Endothelial cell of umbilical vein (primary cell): ENCODE measurements at regions not wholly inside any gene's neighbourhood (a gene's known extent, or its start where the extent isn't known, plus 50 kb on each side); places are given as distances from the start of the nearest gene placed in this dataset.
A peak's percentile ranks its signal among the peaks of the same experiment; 100 is the strongest.

Experiments used
- BruUV-seq: library from RNA; stranded (reverse); fragments of 400-500 nt; replicated peaks from 2 replicates; lab custom pipeline; 2021; lab: Mats Ljungman, UMichigan
- CTCF ChIA-PET: fragments of 300-600, 350-600 bp; sonication (Branson Sonifier 250); formaldehyde crosslinking; loops from one replicate; lab custom pipeline; 2021; ENCODE audit warnings: antibody characterized with exemption, inconsistent platforms; lab: Charles Lee
- POLR2A ChIA-PET: fragments of 300-600, 350-600 bp; sonication (Branson Sonifier 250); formaldehyde crosslinking; loops from one replicate; lab custom pipeline; 2021; ENCODE audit warnings: antibody characterized with exemption, inconsistent platforms; lab: Charles Lee
- DNase-seq: peaks from one replicate; pipeline ENCODE4 v3.0.0-alpha.2; 2011; ENCODE audit warnings: low read depth, low spot score
- FAIRE-seq: peaks from 2 replicates; lab custom pipeline; 2011; peaks lifted over from hg19 to GRCh38; lab: Jason Lieb, UNC
- H2AFZ ChIP-seq: 2 replicates; pipeline ENCODE4 v1.6.0; 2012; ENCODE audit warnings: low read depth, low read length, control low read depth, inconsistent platforms
- H3K27ac ChIP-seq: 2 replicates; pipeline ENCODE4 v1.5.1; 2011; ENCODE audit warnings: low read depth, mild to moderate bottlenecking, control low read depth, low read length, moderate library complexity; ENCODE audit not compliant: insufficient read depth
- H3K27me3 ChIP-seq, 2 experiments: 2 replicates each; pipeline versions ENCODE4 v1.6.0 to v1.6.1; 2011; ENCODE audit warnings: low read length in 2 of 2, mixed read lengths in 1 of 2; ENCODE audit not compliant: control insufficient read depth in 2 of 2, insufficient read depth in 2 of 2
- H3K36me3 ChIP-seq, 2 experiments: 2 replicates in 1 of 2; 3 replicates in 1 of 2; pipeline ENCODE4 v1.5.1; 2011; ENCODE audit warnings: low read length in 2 of 2, mild to moderate bottlenecking in 1 of 2, moderate library complexity in 1 of 2; ENCODE audit not compliant: control insufficient read depth in 2 of 2, insufficient read depth in 2 of 2; ENCODE audit errors: extremely low read depth in 1 of 2
- H3K4me1 ChIP-seq: 3 replicates; pipeline ENCODE4 v1.5.1; 2011; ENCODE audit warnings: mild to moderate bottlenecking, low read length; ENCODE audit not compliant: control insufficient read depth, insufficient read depth; ENCODE audit errors: extremely low read depth
- H3K4me2 ChIP-seq: 2 replicates; pipeline ENCODE4 v1.6.1; 2011; ENCODE audit warnings: low read length, control low read depth, mixed read lengths; ENCODE audit not compliant: insufficient read depth
- H3K4me3 ChIP-seq, 3 experiments: fragments of 200-600 bp in 1 of 3; sonication (generic), shearing (Covaris generic) in 1 of 3; replicated peaks in 1 of 3; 2 replicates each; pipeline ENCODE4 v1.5.1; 2011 to 2016; ENCODE audit warnings: control low read depth in 3 of 3, low read length in 3 of 3, mild to moderate bottlenecking in 2 of 3, inconsistent platforms in 1 of 3, low read depth in 1 of 3, moderate library complexity in 1 of 3; ENCODE audit not compliant: insufficient read depth in 1 of 3
- H3K79me2 ChIP-seq: 2 replicates; pipeline ENCODE4 v1.6.0; 2012; ENCODE audit warnings: low read length, inconsistent platforms; ENCODE audit not compliant: control insufficient read depth, insufficient read depth
- H3K9ac ChIP-seq: replicated peaks from 2 replicates; pipeline ENCODE3; 2011; ENCODE audit warnings: low read length, control low read depth; ENCODE audit not compliant: insufficient read depth; ENCODE audit errors: extremely low read depth
- H3K9me1 ChIP-seq: replicated peaks from 3 replicates; pipeline ENCODE4 v1.6.0; 2011; ENCODE audit warnings: mild to moderate bottlenecking, low read length; ENCODE audit not compliant: control insufficient read depth, insufficient read depth; ENCODE audit errors: extremely low read depth
- H3K9me3 ChIP-seq: replicated peaks from 2 replicates; pipeline ENCODE4 v1.5.1; 2012; ENCODE audit warnings: low read length, inconsistent platforms; ENCODE audit not compliant: control insufficient read depth, insufficient read depth
- H4K20me1 ChIP-seq: replicated peaks from 2 replicates; pipeline ENCODE3; 2011; ENCODE audit warnings: mild to moderate bottlenecking, low read length; ENCODE audit not compliant: control insufficient read depth, insufficient read depth; ENCODE audit errors: extremely low read depth
- CTCF ChIP-seq, 2 donors: IDR thresholded peaks; 1 replicate in 1 of 2; 2 replicates in 1 of 2; pipeline ENCODE4 v1.5.1; 2011; ENCODE audit warnings: low read length in 2 of 2, mild to moderate bottlenecking in 2 of 2, moderate library complexity in 2 of 2, control low read depth in 1 of 2, inconsistent platforms in 1 of 2, low read depth in 1 of 2; ENCODE audit not compliant: insufficient read depth in 1 of 2; ENCODE audit errors: extremely low read depth in 1 of 2
- EZH2 ChIP-seq: IDR thresholded peaks from 2 replicates; pipeline ENCODE4 v1.6.1; 2012; ENCODE audit warnings: borderline replicate concordance, low read depth, mild to moderate bottlenecking, moderate library complexity, low read length, inconsistent platforms; ENCODE audit not compliant: severe bottlenecking
- FOS ChIP-seq: IDR thresholded peaks from 2 replicates; pipeline ENCODE4 v1.6.1; 2011; ENCODE audit warnings: mild to moderate bottlenecking, low read length, moderate library complexity, borderline replicate concordance; ENCODE audit not compliant: insufficient read depth
- GATA2 ChIP-seq: IDR thresholded peaks from 2 replicates; pipeline ENCODE4 v1.7.0; 2011; ENCODE audit warnings: low read depth, mild to moderate bottlenecking, moderate library complexity, mixed read lengths, low read length; ENCODE audit not compliant: insufficient read length, insufficient read depth
- JUN ChIP-seq: IDR thresholded peaks from 2 replicates; pipeline ENCODE4 v1.6.1; 2011; ENCODE audit warnings: borderline replicate concordance, low read depth; ENCODE audit not compliant: insufficient read length, insufficient read depth
- MYC ChIP-seq: IDR thresholded peaks from one replicate; pipeline ENCODE4 v1.6.1; 2011; ENCODE audit warnings: mild to moderate bottlenecking, low read depth, low read length
- POLR2A ChIP-seq: IDR thresholded peaks from 2 replicates; pipeline ENCODE4 v1.6.1; 2012; ENCODE audit warnings: low read depth, mild to moderate bottlenecking, control low read depth, low read length
- POLR2AphosphoS5 ChIP-seq: IDR thresholded peaks from 2 replicates; pipeline ENCODE4 v1.6.1; 2012; ENCODE audit warnings: low read depth, mild to moderate bottlenecking, control low read depth, low read length, moderate library complexity; ENCODE audit not compliant: insufficient read depth
- dilution Hi-C: fragments of 300-500 bp; cut with MboI; formaldehyde crosslinking; loops from one replicate; pipeline ENCODE4 v1.15.0; 2019; ENCODE audit warnings: low sequenced_read_pairs; ENCODE audit not compliant: extremely low pct_ligation_motif_present
- intact Hi-C: fragments of 100-400 bp; cut with micrococcal nuclease; formaldehyde crosslinking; loops from one replicate; pipeline ENCODE4 v1.10.0; 2022
- TF ChIP-seq, protein P1 (sequence below): IDR thresholded peaks from 2 replicates; pipeline ENCODE4 v1.6.1; 2011; ENCODE audit not compliant: insufficient read depth, insufficient read length

DNA sequence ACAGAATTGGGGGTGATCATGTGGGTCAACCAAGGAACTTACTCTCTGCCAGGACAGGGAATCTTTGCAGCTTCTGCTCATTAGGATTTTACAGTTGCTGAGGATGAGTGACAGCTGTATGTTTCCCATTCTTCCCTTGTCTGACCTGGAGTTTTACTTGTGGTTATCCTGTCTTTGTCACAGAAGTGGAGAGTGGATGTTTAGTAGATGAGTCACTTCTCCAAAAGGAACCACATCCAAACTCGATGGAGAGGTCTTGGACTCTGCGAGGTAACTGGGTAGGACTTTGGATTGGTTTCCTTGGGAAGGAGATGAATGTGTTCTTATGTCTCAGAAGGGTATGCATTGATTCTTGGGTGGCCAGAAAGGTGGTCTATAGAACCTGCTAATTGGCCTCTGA lies 53.8 kb upstream of the USP44 start:
- peak overlapping the region; percentile 93 for H3K27ac ChIP-seq
- no peak overlapping the region for H3K4me3 ChIP-seq
- no peak overlapping the region for H2AFZ ChIP-seq
- H3K4me1 ChIP-seq = peaks cover 58% of the 10 kb centered on the region
- DNase-seq = peak; percentile 90
- no TSS peak for BruUV-seq
- no peaks in the 10 kb centered on the region for H3K27me3 ChIP-seq
- TF ChIP-seq GATA2 = peak; percentile 44
- no peak for TF ChIP-seq CTCF (IDR thresholded peaks at IDR 0.05; ENCODE audit: extremely low read depth in 1 of 2, insufficient read depth in 1 of 2, low read depth in 1 of 2, low read length in 2 of 2)
- no peak for TF ChIP-seq MYC
- peak; percentile 96 for TF ChIP-seq JUN
- peak; percentile 90 for TF ChIP-seq FOS
- TF ChIP-seq POLR2AphosphoS5 = peak; percentile 74
- TF ChIP-seq, protein P1, sequence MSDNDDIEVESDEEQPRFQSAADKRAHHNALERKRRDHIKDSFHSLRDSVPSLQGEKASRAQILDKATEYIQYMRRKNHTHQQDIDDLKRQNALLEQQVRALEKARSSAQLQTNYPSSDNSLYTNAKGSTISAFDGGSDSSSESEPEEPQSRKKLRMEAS = no peak
- TF ChIP-seq POLR2A = peak; percentile 35
- TF ChIP-seq EZH2 = no peak
- H3K9me3 ChIP-seq = no peaks in the 10 kb centered on the region
- H3K79me2 ChIP-seq = no peaks in the 10 kb centered on the region
- intact Hi-C loops = loop anchor here (1.0 to 5.0 kb wide), 3 partner anchors 58 to 897 kb away; no protein-coding TSS in a partner anchor
- no peaks in the 10 kb centered on the region for H4K20me1 ChIP-seq
- peak overlapping the region; percentile 54 for H3K9ac ChIP-seq
- H3K9me1 ChIP-seq = no peaks in the 10 kb centered on the region
- ChIA-PET POLR2A (interaction anchor here (1.2 kb wide), 1 partner anchor 59 kb away, joined by 4 read pairs; no protein-coding TSS in a partner anchor), CTCF (interaction anchor here (1.0 to 3.9 kb wide), 8 partner anchors 11 to 221 kb away, joined by 3 to 17 read pairs (median 3); no protein-coding TSS in a partner anchor)
- no peaks in the 10 kb centered on the region for H3K36me3 ChIP-seq
- peak overlapping the region; percentile 74 for H3K4me2 ChIP-seq
- dilution Hi-C loops = no loop called here
- peak; percentile 97 for FAIRE-seq
